WTC11 (cell line): ENCODE measurements at regions not wholly inside any gene's neighbourhood (a gene's known extent, or its start where the extent isn't known, plus 50 kb on each side); places are given as distances from the start of the nearest gene placed in this dataset.
"Not testable (repeated sequence)": the region's sequence is repeated elsewhere in the genome, so short reads cannot be mapped to it uniquely, and the experiment has no call there.

ENCODE experiments used
- ATAC-seq: fragments of 200-7000 bp; cut with Tn5 transposase; 2 replicates; pipeline ENCODE4 v1.10.0; 2021; ENCODE audit warnings: mild to moderate bottlenecking, moderate library complexity
- CTCF ChIA-PET: fragments of 300-600 bp; sonication (Branson Sonifier 250); formaldehyde crosslinking; loops from one replicate; lab custom pipeline; 2021; ENCODE audit warnings: antibody characterized with exemption; lab: Charles Lee
- POLR2A ChIA-PET: fragments of 350-600 bp; sonication (Branson Sonifier 250); formaldehyde crosslinking; loops from one replicate; lab custom pipeline; 2021; ENCODE audit warnings: antibody characterized with exemption; lab: Charles Lee
- DNase-seq: peaks from one replicate; pipeline ENCODE4 v3.0.0; 2021; ENCODE audit warnings: low spot score
- H3K27ac Mint-ChIP-seq: 2 replicates; pipeline ENCODE4 v1.8.0; 2021; ENCODE audit warnings: mixed read lengths
- H3K27me3 Mint-ChIP-seq: 2 replicates; pipeline ENCODE4 v1.8.0; 2021; ENCODE audit warnings: low read depth, mild to moderate bottlenecking, moderate library complexity, mixed read lengths
- H3K36me3 Mint-ChIP-seq: 2 replicates; pipeline ENCODE4 v1.8.0; 2021; ENCODE audit warnings: mixed read lengths
- H3K4me1 Mint-ChIP-seq: 2 replicates; pipeline ENCODE4 v1.8.0; 2022; ENCODE audit warnings: mixed read lengths
- H3K4me3 Mint-ChIP-seq: 2 replicates; pipeline ENCODE4 v1.8.0; 2021; ENCODE audit warnings: mild to moderate bottlenecking, moderate library complexity, mixed read lengths
- H3K9me3 Mint-ChIP-seq: 2 replicates; pipeline ENCODE4 v1.8.0; 2021; ENCODE audit warnings: mixed read lengths
- AFF4 ChIP-seq: sonication (generic); formaldehyde crosslinking; IDR thresholded peaks from 2 replicates; pipeline ENCODE4 v1.8.1; 2023; ENCODE audit warnings: mild to moderate bottlenecking, missing genetic modification reagents, borderline replicate concordance
- AR ChIP-seq: fragments of 250-450 bp; sonication (Bioruptor Pico); IDR thresholded peaks from 2 replicates; pipeline ENCODE4 v1.9.0; 2021; ENCODE audit warnings: mild to moderate bottlenecking
- E2F4 ChIP-seq: sonication (generic); formaldehyde crosslinking; IDR thresholded peaks from 2 replicates; pipeline ENCODE4 v1.8.1; 2022; ENCODE audit warnings: low read depth, mild to moderate bottlenecking, moderate library complexity, missing genetic modification reagents, borderline replicate concordance
- EMX1 ChIP-seq: fragments of 250-450 bp; sonication (Bioruptor Pico); IDR thresholded peaks from 2 replicates; pipeline ENCODE4 v1.8.0; 2021; ENCODE audit warnings: mild to moderate bottlenecking
- HMGXB4 ChIP-seq: sonication (generic); formaldehyde crosslinking; IDR thresholded peaks from 2 replicates; pipeline ENCODE4 v1.8.1; 2023; ENCODE audit warnings: mild to moderate bottlenecking, moderate library complexity, missing genetic modification reagents
- NFE2L1 ChIP-seq: sonication (generic); formaldehyde crosslinking; IDR thresholded peaks from 2 replicates; pipeline ENCODE4 v1.8.1; 2023; ENCODE audit warnings: missing genetic modification reagents
- NR2C2 ChIP-seq: sonication (generic); formaldehyde crosslinking; IDR thresholded peaks from 2 replicates; pipeline ENCODE4 v1.8.0; 2022; ENCODE audit warnings: mild to moderate bottlenecking, missing genetic modification reagents
- SP1 ChIP-seq: sonication (generic); formaldehyde crosslinking; conservative IDR thresholded peaks from 2 replicates; pipeline ENCODE4 v1.8.1; 2022; ENCODE audit warnings: missing genetic modification reagents
- ZNF317 ChIP-seq: sonication (generic); formaldehyde crosslinking; IDR thresholded peaks from 2 replicates; pipeline ENCODE4 v1.8.1; 2023; ENCODE audit warnings: low read depth, mild to moderate bottlenecking, moderate library complexity, missing genetic modification reagents, borderline replicate concordance
- ZNF532 ChIP-seq: fragments of 250-450 bp; sonication (Bioruptor Pico); IDR thresholded peaks from 2 replicates; pipeline ENCODE4 v1.9.0; 2021; ENCODE audit warnings: mild to moderate bottlenecking, borderline replicate concordance

- no peaks in the 10 kb centered on the region; the same call in 1 of the 2 replicates for H3K27me3 Mint-ChIP-seq
- H3K36me3 Mint-ChIP-seq, result peaks cover 29% of the 10 kb centered on the region
- no peak overlapping the region for H3K4me3 Mint-ChIP-seq
- no peak overlapping the region for H3K27ac Mint-ChIP-seq
- no peak for DNase-seq
- ChIA-PET POLR2A (no interaction called here), CTCF (no interaction called here)
- ATAC-seq, result no peak
- peaks cover under 1% of the 10 kb centered on the region; the same call in 1 of the 2 replicates for H3K4me1 Mint-ChIP-seq
- peaks cover 44% of the 10 kb centered on the region for H3K9me3 Mint-ChIP-seq
- TF ChIP-seq HMGXB4 (CRISPR knock-in tag), result no peak
- TF ChIP-seq ZNF317 (CRISPR knock-in tag), result peak; percentile 95
- TF ChIP-seq E2F4 (CRISPR knock-in tag), result no peak
- no peak for TF ChIP-seq SP1
- no peak for TF ChIP-seq NFE2L1 (CRISPR knock-in tag)
- no peak for TF ChIP-seq AFF4 (CRISPR knock-in tag)
- no peak for TF ChIP-seq EMX1
Measured at GRCh38 chr2:8558956-8559355, 122.9 kb upstream of the ID2 start.

GRCh38 chr2:8559805-8560204 lies 122.1 kb upstream of the ID2 start:
- peaks cover 29% of the 10 kb centered on the region for H3K36me3 Mint-ChIP-seq
- no peak overlapping the region for H3K27ac Mint-ChIP-seq
- CTCF ChIA-PET, result no interaction called here
- peaks cover 44% of the 10 kb centered on the region for H3K9me3 Mint-ChIP-seq
- no peak overlapping the region for H3K4me3 Mint-ChIP-seq
- H3K4me1 Mint-ChIP-seq, result peaks cover 5% of the 10 kb centered on the region; the same call in 1 of the 2 replicates
- ATAC-seq, result no peak
- DNase-seq, result no peak
- H3K27me3 Mint-ChIP-seq, result no peaks in the 10 kb centered on the region; the same call in 1 of the 2 replicates
- TF ChIP-seq NR2C2 (no peak), AR (no peak), ZNF532 (CRISPR knock-in tag) (no peak)
- TF ChIP-seq, all 79 proteins: peak for 0
- POLR2A ChIA-PET, result no interaction called here

GRCh38 chr2:8561692-8562091 lies 120.2 kb upstream of the ID2 start:
- ATAC-seq, H3K4me3 Mint-ChIP-seq, H3K27ac Mint-ChIP-seq, DNase-seq, H3K27me3 Mint-ChIP-seq, POLR2A ChIA-PET, H3K4me1 Mint-ChIP-seq, CTCF ChIA-PET: not testable (repeated sequence)
- Mint-ChIP-seq H3K36me3 (peaks cover 29% of the 10 kb centered on the region), H3K9me3 (peaks cover 41% of the 10 kb centered on the region)
